Smooth muscle cell (in vitro differentiated cells): ENCODE measurements at regions not wholly inside any gene's neighbourhood (a gene's known extent, or its start where the extent isn't known, plus 50 kb on each side); places are given as distances from the start of the nearest gene placed in this dataset.

Experiments used
- DNase-seq: peaks from one replicate; lab custom pipeline; 2025; ENCODE audit not compliant: unreplicated experiment; lab: John Stamatoyannopoulos, UW
- H2AFZ ChIP-seq: fragments of 200-600 bp; sonication (generic); 2 replicates; pipeline ENCODE4 v1.6.0; 2016; ENCODE audit warnings: antibody characterized with exemption, low read depth, mild to moderate bottlenecking
- H3F3A ChIP-seq: fragments of 200-600 bp; sonication (generic); 2 replicates; pipeline ENCODE4 v1.6.0; 2017; ENCODE audit warnings: antibody characterized with exemption, low read depth
- H3K27ac ChIP-seq: fragments of 200-600 bp; sonication (generic); 2 replicates; pipeline ENCODE4 v1.5.1; 2016; ENCODE audit warnings: low read depth, mild to moderate bottlenecking
- H3K27me3 ChIP-seq: fragments of 200-600 bp; sonication (generic); 2 replicates; pipeline ENCODE4 v1.6.1; 2016; ENCODE audit warnings: low read depth, mild to moderate bottlenecking
- H3K36me3 ChIP-seq: fragments of 200-600 bp; sonication (generic); 2 replicates; pipeline ENCODE4 v1.5.1; 2016; ENCODE audit warnings: low read depth
- H3K4me1 ChIP-seq: fragments of 200-600 bp; sonication (generic); 2 replicates; pipeline ENCODE4 v1.5.1; 2016; ENCODE audit warnings: low read depth
- H3K4me2 ChIP-seq: fragments of 200-600 bp; sonication (generic); 2 replicates; pipeline ENCODE4 v1.6.0; 2016; ENCODE audit warnings: mild to moderate bottlenecking
- H3K4me3 ChIP-seq: fragments of 200-600 bp; sonication (generic); 2 replicates; pipeline ENCODE4 v1.5.1; 2016; ENCODE audit warnings: mild to moderate bottlenecking
- H3K79me2 ChIP-seq: fragments of 200-600 bp; sonication (generic); 2 replicates; pipeline ENCODE4 v1.6.0; 2016; ENCODE audit warnings: low read depth, mild to moderate bottlenecking
- H3K9ac ChIP-seq: fragments of 200-600 bp; sonication (generic); 2 replicates; pipeline ENCODE4 v1.6.0; 2016; ENCODE audit warnings: low read depth
- H3K9me3 ChIP-seq: fragments of 200-600 bp; sonication (generic); replicated peaks from 2 replicates; pipeline ENCODE4 v1.5.1; 2016; ENCODE audit warnings: low read depth
- H4K20me1 ChIP-seq: fragments of 200-600 bp; sonication (generic); 2 replicates; pipeline ENCODE4 v1.6.0; 2016; ENCODE audit warnings: low read depth
- WGBS: methylation state at CpG from one replicate; pipeline ENCODE4 v1.1.7; 2016; ENCODE audit warnings: low lambda C conversion rate; 5-methylcytosine and 5-hydroxymethylcytosine counted together
- TF ChIP-seq, protein P1 (sequence below): fragments of 200-600 bp; sonication (generic); IDR thresholded peaks from 2 replicates; pipeline ENCODE4 v1.5.1; 2017; ENCODE audit warnings: borderline replicate concordance, mild to moderate bottlenecking, antibody characterized with exemption; ENCODE audit not compliant: insufficient read depth, poor library complexity, severe bottlenecking

DNA sequence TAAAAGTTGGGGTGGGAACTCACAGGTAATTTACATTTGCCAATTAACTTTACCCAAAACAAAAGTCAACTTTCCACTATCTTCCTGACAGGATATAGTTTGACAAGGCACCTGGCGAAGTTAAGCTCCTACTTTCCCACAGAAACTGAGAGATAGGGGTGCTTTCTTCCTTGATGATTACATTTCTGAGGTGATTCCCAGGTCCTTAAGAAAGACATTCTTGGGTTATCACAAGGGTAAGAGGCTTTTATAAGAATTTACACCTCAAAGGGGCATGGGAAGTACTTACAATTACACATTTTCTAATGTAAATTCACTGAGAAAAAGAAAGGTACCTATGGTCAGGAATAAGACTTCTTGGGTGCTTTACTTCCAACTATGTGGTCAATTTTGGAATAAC, 660.9 kb upstream of the MGAT4C start:
- Histone ChIP-seq H3K79me2 (no peaks in the 10 kb centered on the region), H3K27me3 (no peaks in the 10 kb centered on the region), H3F3A (no peaks in the 10 kb centered on the region), H3K9ac (no peak overlapping the region), H4K20me1 (no peaks in the 10 kb centered on the region), H3K27ac (no peak overlapping the region), H2AFZ (no peak overlapping the region), H3K4me2 (no peak overlapping the region), H3K4me1 (no peaks in the 10 kb centered on the region), H3K9me3 (no peaks in the 10 kb centered on the region), H3K36me3 (no peaks in the 10 kb centered on the region), H3K4me3 (no peak overlapping the region)
- no peak for DNase-seq
- TF ChIP-seq, protein P1, sequence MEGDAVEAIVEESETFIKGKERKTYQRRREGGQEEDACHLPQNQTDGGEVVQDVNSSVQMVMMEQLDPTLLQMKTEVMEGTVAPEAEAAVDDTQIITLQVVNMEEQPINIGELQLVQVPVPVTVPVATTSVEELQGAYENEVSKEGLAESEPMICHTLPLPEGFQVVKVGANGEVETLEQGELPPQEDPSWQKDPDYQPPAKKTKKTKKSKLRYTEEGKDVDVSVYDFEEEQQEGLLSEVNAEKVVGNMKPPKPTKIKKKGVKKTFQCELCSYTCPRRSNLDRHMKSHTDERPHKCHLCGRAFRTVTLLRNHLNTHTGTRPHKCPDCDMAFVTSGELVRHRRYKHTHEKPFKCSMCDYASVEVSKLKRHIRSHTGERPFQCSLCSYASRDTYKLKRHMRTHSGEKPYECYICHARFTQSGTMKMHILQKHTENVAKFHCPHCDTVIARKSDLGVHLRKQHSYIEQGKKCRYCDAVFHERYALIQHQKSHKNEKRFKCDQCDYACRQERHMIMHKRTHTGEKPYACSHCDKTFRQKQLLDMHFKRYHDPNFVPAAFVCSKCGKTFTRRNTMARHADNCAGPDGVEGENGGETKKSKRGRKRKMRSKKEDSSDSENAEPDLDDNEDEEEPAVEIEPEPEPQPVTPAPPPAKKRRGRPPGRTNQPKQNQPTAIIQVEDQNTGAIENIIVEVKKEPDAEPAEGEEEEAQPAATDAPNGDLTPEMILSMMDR, result no peak
- 97% methylated on average over 1 of the region's 1 CpG for WGBS

DNA sequence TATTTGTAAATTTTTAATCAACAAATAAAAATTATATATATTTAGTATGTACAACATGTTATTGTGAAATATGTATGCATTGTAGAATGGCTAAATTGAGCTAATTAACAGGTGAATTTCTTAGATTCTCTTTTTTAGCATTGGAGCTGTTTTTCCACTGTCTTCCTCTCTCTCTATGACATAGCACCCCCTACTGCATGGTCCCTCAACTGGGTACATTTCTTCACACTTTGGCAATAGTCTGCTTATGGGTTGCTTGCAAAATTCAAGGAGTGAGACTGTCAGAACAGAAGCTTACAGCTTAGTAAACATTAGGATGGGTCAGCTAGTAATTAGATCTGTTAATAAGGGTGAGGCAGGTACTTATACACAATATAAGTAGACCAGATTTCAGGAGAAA, 658.5 kb upstream of the MGAT4C start:
- no peaks in the 10 kb centered on the region for H4K20me1 ChIP-seq
- no peaks in the 10 kb centered on the region for H3K36me3 ChIP-seq
- H3K4me2 ChIP-seq, result no peak overlapping the region
- no peak overlapping the region for H3K27ac ChIP-seq
- no peak for DNase-seq
- H3K27me3 ChIP-seq, result no peaks in the 10 kb centered on the region
- H3K4me1 ChIP-seq, result no peaks in the 10 kb centered on the region
- no peak overlapping the region for H3K4me3 ChIP-seq
- no peak overlapping the region for H3K9ac ChIP-seq
- H3F3A ChIP-seq, result no peaks in the 10 kb centered on the region
- H2AFZ ChIP-seq, result no peak overlapping the region
- no peaks in the 10 kb centered on the region for H3K9me3 ChIP-seq
- H3K79me2 ChIP-seq, result no peaks in the 10 kb centered on the region
- TF ChIP-seq, protein P1, result peak; percentile 68

DNA sequence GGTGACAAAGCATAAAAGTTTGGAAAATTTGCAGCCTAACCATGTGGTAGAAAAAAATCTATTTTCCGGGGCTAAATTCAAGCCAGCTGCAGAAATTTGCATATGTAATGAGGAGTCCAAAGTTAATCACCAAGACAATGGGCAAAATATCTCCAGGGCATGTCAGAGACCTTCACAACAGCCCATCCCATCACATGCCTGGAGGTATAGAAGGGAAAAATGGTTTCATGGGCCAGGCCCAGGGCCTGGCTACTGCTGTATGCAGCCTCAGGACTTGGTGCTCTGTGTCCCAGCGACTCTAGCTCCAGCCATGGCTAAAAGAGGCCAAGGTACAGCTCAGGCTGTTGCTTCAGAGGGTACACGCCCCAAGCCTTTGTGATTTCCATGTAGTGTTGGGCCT, 655.8 kb upstream of the MGAT4C start:
- Histone ChIP-seq H3K9me3 (no peaks in the 10 kb centered on the region), H3K36me3 (no peaks in the 10 kb centered on the region), H3K27ac (no peak overlapping the region), H3F3A (no peaks in the 10 kb centered on the region), H4K20me1 (no peaks in the 10 kb centered on the region), H3K9ac (no peak overlapping the region), H3K4me3 (no peak overlapping the region), H2AFZ (no peak overlapping the region), H3K4me1 (no peaks in the 10 kb centered on the region), H3K27me3 (no peaks in the 10 kb centered on the region), H3K79me2 (no peaks in the 10 kb centered on the region), H3K4me2 (no peak overlapping the region)
- TF ChIP-seq, protein P1, result no peak
- 79% methylated on average over 3 of the region's 3 CpGs for WGBS
- no peak for DNase-seq

DNA sequence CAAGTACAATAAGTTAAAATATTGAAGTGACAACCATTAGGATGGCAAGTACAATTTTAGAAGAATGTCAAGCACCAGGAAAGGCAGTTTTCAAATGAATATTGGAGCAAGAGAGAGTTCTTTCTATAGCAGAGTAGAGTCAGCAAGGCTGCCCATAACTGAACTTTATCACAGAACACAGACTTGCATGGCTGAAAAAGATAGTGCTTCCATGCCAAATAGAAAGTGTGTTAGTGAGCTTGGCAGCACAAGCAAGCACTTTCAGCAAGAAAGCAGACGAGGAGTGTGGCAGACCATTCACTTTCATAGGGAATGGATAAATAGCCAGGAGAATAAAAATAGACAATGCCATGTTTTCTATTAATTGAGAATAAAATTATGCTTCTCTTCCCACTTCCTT, 647.0 kb upstream of the MGAT4C start:
- H3K9ac ChIP-seq, result no peak overlapping the region
- no peaks in the 10 kb centered on the region for H3K79me2 ChIP-seq
- DNase-seq, result no peak
- no peak overlapping the region for H3K27ac ChIP-seq
- H3K4me2 ChIP-seq, result no peak overlapping the region
- H2AFZ ChIP-seq, result no peak overlapping the region
- H3K36me3 ChIP-seq, result no peaks in the 10 kb centered on the region
- TF ChIP-seq, protein P1, result no peak
- H4K20me1 ChIP-seq, result no peaks in the 10 kb centered on the region
- no peaks in the 10 kb centered on the region for H3K9me3 ChIP-seq
- WGBS, result 61% methylated on average over 1 of the region's 1 CpG
- no peak overlapping the region for H3K4me3 ChIP-seq
- no peaks in the 10 kb centered on the region for H3K4me1 ChIP-seq
- no peaks in the 10 kb centered on the region for H3K27me3 ChIP-seq
- no peaks in the 10 kb centered on the region for H3F3A ChIP-seq
